A549 (cell line): ENCODE measurements at regions not wholly inside any gene's neighbourhood (a gene's known extent, or its start where the extent isn't known, plus 50 kb on each side); places are given as distances from the start of the nearest gene placed in this dataset.

Experiments used
- CTCF ChIP-seq: fragments of >200 bp; sonication (Bioruptor Twin); formaldehyde crosslinking; IDR thresholded peaks from 3 replicates; pipeline ENCODE4 v1.5.1; 2016
- HOXA7 ChIP-seq: fragments of 250-450 bp; sonication (Bioruptor Pico); IDR thresholded peaks from 2 replicates; pipeline ENCODE4 v1.5.0; 2020; ENCODE audit warnings: mild to moderate bottlenecking, moderate library complexity
- MAFK ChIP-seq: fragments of 450-650 bp; IDR thresholded peaks from 2 replicates; pipeline ENCODE4 v1.6.1; 2014; ENCODE audit not compliant: partially characterized antibody
- POLR2A ChIP-seq: IDR thresholded peaks from 2 replicates; pipeline ENCODE4 v1.6.1; 2012; ENCODE audit warnings: mild to moderate bottlenecking, low read length
- RNF2 ChIP-seq: fragments of 200-600 bp; sonication (generic); IDR thresholded peaks from 2 replicates; pipeline ENCODE4 v1.6.1; 2016; ENCODE audit warnings: low read depth, mild to moderate bottlenecking, antibody characterized with exemption, moderate library complexity, borderline replicate concordance
- USF2 ChIP-seq: fragments of 450-650 bp; IDR thresholded peaks from 2 replicates; pipeline ENCODE4 v1.6.1; 2014; ENCODE audit warnings: antibody characterized with exemption

- TF ChIP-seq CTCF (no peak), RNF2 (no peak), HOXA7 (CRISPR knock-in tag) (no peak), USF2 (no peak), POLR2A (no peak), MAFK (no peak)
These were observed 1938.4 kb upstream of the C9orf72 start for GRCh38 chr9:29511680-29512079.
